Superior temporal gyrus (tissue), 1 donor: ENCODE measurements at regions not wholly inside any gene's neighbourhood (a gene's known extent, or its start where the extent isn't known, plus 50 kb on each side); places are given as distances from the start of the nearest gene placed in this dataset.

Source experiments
- DNase-seq: peaks from one replicate; pipeline ENCODE4 v3.0.0-alpha.2; 2016; ENCODE audit errors: extremely low spot score

GRCh38 chr17:34527908-34528470, 51.4 kb upstream of the TMEM132E start:
- no peak for DNase-seq

GRCh38 chr17:34527136-34527907, 52.1 kb upstream of the TMEM132E start:
- no peak for DNase-seq

GRCh38 chr17:34525651-34526050, 53.7 kb upstream of the TMEM132E start:
- DNase-seq, result no peak

- no peak for DNase-seq
Observed at GRCh38 chr17:34521955-34522354, 57.4 kb upstream of the TMEM132E start.

- DNase-seq, result no peak
Observed at GRCh38 chr17:34519282-34519681, 60.1 kb upstream of the TMEM132E start.

GRCh38 chr17:34517406-34517805, 62.0 kb upstream of the TMEM132E start:
- DNase-seq, result no peak

- no peak for DNase-seq
Observed at GRCh38 chr17:34511931-34512330, 67.5 kb upstream of the TMEM132E start.

- no peak for DNase-seq
Observed at GRCh38 chr17:34511265-34511664, 68.1 kb upstream of the TMEM132E start.

- DNase-seq, result no peak
Observed at GRCh38 chr17:34504814-34505484, 74.4 kb upstream of the TMEM132E start.

GRCh38 chr17:34503528-34504195, 75.7 kb upstream of the TMEM132E start:
- no peak for DNase-seq

- no peak for DNase-seq
Observed at GRCh38 chr17:34502426-34502825, 77.0 kb upstream of the TMEM132E start.

GRCh38 chr17:34499576-34499975, 79.8 kb upstream of the TMEM132E start:
- no peak for DNase-seq

GRCh38 chr17:34493917-34494316, 85.5 kb upstream of the TMEM132E start:
- DNase-seq, result no peak

- DNase-seq, result no peak
Observed at GRCh38 chr17:34487626-34488025, 91.8 kb upstream of the TMEM132E start.

GRCh38 chr17:34486761-34487160, 92.6 kb upstream of the TMEM132E start:
- no peak for DNase-seq

GRCh38 chr17:34485999-34486398, 93.4 kb upstream of the TMEM132E start:
- DNase-seq, result no peak

GRCh38 chr17:34484193-34484733, 95.1 kb upstream of the TMEM132E start:
- no peak for DNase-seq

- no peak for DNase-seq
Observed at GRCh38 chr17:34482730-34483129, 96.7 kb upstream of the TMEM132E start.

- DNase-seq, result no peak
Observed at GRCh38 chr17:34481779-34482178, 97.6 kb upstream of the TMEM132E start.

GRCh38 chr17:34479371-34479770, 100.0 kb upstream of the TMEM132E start:
- no peak for DNase-seq

- DNase-seq, result no peak
Observed at GRCh38 chr17:34478244-34478643, 101.1 kb upstream of the TMEM132E start.

GRCh38 chr17:34475296-34475695, 104.1 kb upstream of the TMEM132E start:
- DNase-seq, result no peak
